NCI-H446 treated with DMSO at 0.1 percent for 48 hours (cell line): ENCODE measurements at regions not wholly inside any gene's neighbourhood (a gene's known extent, or its start where the extent isn't known, plus 50 kb on each side); places are given as distances from the start of the nearest gene placed in this dataset.

Source experiments
- DNase-seq: peaks from one replicate; lab custom pipeline; 2025; lab: John Stamatoyannopoulos, UW

DNA sequence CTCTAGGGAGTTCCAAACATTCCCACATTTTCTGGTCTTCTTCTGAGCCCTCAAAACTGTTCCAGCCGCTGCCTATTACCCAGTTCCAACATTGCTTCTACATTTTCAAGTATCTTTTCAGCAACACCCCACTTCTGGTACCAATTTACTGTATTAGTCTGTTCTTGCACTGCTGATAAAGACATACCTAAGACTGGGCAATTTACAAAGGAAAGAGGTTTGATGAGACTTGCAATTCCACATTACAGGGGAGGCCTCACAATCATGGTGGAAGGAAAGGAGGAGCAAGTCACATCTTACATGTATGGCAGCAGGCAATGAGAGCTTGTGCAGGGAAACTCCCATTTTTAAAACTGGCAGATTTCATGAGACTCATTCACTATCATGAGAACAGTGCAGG lies 629.1 kb upstream of the NR2F2 start:
- no peak for DNase-seq

DNA sequence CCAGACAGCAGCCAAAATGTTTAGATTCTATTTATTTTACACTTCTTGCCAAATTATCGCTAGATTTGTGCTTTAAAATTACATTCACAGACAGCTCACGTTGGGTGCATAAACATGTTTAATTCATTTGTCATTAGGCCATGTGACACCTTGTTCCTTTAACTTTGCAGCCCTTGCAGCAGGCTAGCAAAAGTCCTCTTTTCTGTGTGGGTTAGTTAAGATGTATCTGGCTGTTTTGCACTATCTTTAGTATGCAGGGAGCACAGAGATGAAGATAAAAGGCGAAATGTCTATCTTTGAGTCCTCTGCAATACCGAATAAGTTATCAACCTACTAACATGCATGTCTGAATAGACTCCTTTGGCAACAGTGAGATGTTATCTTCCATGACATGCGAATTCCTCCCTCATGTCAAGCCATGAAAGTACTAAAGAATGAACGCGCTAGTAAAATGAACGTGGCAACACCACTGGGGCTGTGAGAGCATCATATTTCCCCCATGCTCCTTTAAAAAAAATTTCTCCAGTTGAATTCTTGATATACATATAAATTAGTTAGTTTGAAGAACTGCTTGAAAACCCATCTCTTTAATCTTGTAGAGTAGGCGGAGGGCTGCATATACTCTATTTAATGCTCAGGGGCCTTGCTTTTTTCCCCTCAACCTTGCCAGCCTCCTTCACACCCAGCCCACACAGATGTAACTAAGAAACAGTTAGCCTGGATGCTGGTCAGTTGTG lies 620.4 kb upstream of the NR2F2 start:
- no peak for DNase-seq

DNA sequence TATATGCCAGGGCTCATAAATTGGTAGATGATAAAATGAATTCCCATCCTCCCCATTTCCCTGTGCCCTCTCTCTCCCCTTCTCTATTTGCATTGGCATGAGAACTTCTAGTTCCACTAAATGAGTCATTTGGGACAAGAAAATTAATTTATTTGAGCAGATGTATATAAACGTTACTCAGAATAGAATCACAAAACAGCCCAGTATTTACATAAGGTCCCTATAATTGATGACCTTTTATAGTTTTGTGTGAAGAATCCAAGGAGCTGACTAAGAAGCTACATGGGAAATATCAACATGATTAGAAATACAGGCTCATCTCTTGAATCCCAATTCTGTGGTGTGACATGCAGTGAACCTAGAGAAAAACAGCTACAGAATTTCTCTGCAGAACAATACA lies 617.7 kb upstream of the NR2F2 start:
- DNase-seq, result no peak

DNA sequence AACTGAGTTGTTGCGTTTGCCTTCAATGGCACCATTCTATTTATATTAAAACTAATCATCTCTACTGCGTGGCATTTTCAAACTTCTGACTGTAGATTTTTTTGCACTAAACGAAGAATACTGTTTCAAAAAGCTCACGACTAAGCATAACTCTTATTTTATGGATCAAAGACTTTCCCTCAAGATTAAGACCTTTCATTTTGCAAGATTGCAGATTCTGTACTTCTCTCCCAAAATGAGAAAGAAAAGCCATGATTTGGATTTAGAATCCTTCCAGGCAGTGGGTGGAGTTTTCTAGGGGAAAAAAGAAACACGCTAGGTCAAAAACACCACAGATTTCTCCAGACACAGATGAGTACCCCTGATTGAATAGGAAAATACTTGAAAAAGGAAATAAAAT lies 617.2 kb upstream of the NR2F2 start:
- DNase-seq, result no peak

DNA sequence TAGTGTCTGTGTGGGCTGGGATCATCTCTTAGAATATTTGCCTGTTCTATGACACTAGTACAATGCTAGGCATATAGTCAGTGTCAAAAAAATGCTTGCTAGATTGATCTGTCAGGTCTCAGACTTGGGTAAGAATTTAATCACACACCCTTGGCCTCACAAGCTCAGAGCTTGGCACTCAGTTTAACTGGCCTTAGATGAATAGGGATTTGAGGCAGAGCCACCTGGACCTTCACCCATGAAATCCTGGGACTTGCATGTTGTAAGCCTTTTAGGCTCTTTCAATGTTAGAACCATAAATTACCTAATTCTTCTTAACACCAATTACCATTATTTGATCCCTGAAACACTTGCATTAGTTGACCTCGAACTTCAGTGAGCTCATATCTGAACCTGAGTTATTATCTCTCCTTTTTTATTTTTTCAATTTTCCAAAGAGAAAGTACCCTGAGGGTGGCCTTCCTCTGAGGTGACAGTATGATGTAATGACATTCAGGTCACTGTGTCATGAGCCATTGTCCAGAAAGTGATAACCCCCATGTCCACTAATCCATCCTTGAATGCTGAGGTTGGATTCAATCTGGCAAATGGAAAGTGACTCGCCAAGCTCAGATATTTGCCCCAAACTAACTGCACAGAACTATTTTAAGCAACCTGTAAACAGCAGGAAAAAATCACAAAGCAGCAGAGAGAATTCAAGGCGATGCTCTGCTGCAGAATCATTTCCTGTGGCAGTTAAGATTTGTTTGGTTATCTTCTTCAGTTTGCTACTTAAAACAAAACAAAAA lies 615.2 kb upstream of the NR2F2 start:
- DNase-seq, result no peak

DNA sequence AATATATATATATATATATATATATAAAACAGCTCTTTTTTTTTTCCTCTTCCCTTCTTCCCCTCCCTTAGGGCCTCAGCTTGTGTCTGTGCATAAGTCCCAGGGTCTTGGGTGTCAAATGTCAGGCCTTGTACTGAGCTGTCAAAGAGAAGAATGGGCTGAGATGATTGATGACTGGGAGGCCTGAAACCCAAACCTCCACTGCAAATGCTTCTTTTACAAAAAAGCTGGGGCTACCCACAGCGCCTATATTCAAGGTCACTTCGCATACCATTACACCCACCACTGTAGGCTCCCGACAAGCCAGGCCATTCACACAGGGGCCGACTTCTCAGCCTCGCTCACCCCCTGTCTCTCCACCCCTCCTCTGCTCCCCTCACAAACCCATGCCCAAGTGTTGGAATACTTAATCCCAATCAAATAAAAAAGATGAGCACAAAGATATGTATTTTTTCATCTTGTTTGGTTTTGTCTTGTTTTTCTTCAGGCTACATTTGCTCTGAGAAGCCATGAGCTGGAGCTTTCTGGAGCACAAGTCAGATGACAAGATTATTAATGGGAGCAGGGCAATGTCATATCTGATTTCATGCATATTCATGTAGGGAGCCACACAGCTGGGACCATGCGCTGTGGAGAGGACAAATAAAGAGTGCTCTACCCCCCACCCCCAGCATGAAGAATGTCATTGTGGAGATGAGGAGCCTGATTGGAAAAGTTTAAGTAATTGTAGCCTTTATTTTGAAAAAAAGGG lies 614.4 kb upstream of the NR2F2 start:
- DNase-seq, result no peak

DNA sequence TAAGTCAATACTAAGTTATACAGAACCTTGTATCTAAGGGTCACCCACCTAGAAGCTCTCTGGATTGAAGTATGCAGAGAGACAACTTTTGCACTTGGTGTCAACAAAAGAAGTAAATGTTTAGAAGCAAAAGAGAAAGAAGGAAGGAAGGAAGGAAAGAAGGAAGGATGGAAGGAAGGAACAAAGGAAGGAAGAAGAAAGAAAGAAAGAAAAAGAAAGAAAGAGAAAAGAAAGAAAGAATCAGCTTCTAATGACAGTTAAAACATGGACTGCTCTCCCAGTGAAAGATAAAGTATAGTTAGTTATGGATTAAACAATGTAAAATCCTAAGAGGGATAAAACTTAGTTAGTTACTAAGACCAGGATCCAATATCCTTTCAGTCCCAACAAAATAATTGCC lies 613.8 kb upstream of the NR2F2 start:
- DNase-seq, result no peak

DNA sequence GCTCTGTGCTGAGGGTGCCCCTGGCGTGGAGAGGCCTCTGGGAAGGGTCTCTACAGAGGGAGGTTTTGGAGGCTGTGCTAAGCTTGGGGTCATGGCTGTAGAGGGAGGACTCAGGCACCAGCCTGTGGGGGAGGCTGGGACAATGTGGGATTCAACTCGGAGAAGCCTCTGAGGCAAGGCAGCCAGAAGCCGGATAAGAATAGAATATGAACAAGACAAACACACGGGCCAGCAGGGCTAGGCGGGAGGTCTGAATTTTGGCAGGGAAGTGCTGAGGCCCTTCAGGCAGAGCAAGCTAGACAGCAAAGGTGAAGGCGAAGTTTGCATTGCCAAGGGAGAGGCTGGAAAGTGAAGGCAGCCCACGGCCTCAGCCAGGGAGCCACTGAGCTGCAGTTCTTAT lies 612.1 kb upstream of the NR2F2 start:
- DNase-seq, result no peak

DNA sequence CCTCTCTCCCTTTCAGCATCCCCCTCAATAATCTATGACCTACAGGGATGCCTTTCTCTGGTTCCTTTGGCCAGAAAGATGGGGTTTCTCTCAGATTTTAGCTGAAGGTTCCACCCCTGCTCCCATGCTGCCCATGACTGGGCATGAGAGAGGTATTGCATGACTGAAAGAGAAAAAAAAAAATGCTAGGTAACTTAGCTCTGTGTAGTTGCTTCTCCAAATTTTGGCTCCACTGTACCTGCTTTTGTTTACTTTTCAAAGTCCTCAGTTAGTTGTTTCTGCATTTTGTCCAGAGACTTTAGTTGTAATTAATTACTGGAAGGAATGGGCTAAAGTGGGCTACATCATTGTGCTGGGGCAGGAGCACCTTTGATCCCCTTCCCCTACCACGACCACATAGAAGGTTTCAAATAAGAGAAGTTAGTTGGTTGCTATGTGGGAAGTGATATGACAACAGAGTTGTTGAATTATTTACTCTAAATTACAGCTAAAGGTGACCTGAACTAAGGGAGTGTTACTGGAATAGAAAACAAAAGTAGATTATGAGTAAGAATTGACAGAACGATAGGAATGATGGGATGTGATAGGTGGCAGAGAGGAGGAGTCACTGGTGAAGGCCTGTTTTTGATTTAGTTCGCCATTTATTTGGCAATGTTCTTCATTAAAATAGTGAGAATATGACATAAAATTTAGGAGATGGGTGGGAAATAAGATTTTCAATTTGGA lies 605.4 kb upstream of the NR2F2 start:
- DNase-seq, result no peak

DNA sequence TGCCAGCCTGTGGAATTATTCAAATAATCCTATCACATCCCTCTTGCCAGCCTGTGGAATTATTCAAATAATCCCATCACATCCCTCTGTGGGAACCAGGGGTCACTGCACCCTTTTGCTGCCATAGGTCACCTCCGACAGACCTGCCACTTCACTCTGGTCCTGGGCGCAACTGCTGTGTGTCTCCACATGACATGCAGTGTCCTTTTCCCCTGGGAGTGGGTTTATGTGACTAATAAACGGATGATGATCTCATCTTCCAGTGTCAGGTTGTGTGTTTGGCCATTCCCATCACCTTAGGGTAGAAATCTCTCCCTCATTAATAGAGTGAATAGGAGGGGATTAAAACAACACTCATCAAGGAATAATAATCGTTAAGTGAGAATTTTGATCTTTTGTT lies 603.6 kb upstream of the NR2F2 start:
- no peak for DNase-seq

DNA sequence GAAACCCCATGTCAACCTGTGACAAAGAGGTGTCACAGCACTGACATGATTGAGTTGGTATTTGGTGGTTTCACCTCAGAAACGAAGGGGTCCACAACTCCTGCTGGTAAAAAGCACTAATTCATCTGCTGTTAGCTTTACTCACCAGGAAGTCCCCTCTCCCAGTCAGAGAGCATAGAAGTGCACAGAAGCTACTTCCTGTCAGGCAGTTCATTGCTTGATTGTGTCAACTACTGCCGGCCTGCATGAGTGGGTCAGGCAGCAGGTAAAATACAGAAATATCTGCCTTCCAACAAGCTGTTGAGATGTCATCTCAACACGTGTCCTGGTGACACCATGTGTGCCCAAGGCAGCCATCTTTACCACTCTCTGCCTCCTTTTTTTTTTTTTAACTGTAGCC lies 596.6 kb upstream of the NR2F2 start:
- DNase-seq, result no peak

DNA sequence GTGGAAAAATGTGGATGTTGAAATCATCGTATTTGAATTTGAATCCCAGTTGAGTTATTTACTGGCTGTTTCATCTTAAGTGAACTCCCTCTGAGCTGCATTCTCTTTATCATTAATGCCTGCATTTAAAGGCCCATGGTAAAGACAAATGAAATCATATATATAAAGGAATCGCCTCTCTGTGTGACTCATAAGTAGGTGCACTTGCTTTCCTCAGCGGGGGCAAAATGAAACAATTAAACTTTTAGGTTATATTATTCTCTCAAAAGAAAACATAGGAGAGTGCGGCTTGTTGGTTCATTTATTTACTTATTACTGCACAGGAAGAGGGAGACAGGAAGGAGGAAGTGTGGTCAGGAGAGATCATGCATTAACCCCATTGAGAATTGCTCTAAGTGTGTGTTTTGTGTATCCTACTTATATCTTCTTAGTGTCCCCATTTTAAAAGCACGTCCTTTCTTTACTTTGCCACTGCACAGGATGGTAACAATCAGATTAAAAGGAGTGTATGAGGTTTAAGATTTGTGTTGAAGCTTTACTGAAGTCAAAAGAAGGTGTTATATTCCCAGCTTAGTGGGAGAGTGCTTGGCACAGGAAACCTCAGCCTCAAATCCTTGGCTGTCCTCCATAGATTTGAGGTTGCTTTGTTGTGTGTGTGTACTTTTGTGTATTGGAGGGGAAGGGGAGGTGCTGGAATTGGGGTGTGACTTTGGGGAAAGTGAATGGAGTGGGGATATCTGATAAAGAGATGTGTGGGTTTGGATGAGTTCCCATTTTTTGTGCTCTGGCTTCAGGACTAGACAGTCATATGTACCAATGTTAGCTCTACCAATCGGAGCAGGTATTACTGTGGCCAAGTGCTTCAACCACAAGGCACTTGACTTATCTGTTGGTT lies 595.8 kb upstream of the NR2F2 start:
- DNase-seq, result no peak

DNA sequence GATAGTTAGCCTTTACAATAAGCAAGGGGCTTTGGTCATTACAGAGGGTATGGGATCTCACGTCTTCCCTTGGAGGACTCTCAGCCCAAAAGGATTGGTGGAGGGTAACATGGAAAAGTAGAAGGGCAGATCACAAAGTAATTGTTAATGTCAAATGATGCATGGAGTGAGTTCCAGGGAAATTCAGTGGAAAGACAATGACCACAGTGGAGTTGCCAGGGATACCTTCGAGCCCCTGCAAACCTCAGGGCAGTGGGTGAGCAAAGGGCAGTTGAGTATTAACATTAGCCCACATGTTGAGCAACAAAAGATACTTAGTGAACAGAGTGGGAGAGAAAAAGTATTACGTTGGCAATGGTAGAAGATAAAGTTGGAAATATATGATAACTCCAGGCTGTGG lies 593.4 kb upstream of the NR2F2 start:
- no peak for DNase-seq

DNA sequence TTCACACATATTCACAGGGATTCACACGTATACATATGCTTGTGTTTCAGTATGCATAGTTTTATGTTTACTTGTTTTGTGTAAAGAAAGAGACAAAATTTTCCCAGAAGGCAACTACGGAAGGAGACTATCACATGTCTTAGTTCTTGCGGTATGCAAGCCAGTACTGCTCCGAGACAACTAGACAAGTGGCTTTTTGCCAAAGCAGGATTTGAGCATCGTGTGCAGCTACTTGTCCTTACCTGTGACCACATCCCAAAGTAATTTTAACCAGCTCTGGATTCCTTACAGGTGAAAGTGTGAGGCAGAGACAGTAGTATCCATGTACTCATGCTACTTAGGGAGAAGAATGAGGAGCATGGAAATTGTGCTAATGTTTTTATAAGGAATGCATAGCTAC lies 591.4 kb upstream of the NR2F2 start:
- DNase-seq, result no peak

DNA sequence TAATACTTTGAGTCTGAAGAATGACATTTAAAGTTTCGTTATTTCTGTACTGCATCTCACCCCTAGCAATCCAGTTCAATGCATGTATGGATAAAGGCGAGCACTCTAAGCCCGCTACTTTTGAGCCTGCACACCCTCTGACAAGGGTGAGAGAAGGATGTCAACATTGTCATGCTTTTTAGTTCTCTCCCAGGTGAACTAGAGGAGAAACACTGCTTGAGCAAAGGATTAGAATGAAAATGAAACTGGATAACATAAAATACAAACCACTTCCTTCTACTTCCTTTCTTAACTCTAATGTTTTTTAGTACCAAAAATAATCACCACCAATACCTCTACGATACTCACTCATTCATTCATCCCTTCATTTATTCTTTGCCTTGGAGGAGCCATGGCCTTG lies 588.7 kb upstream of the NR2F2 start:
- no peak for DNase-seq

DNA sequence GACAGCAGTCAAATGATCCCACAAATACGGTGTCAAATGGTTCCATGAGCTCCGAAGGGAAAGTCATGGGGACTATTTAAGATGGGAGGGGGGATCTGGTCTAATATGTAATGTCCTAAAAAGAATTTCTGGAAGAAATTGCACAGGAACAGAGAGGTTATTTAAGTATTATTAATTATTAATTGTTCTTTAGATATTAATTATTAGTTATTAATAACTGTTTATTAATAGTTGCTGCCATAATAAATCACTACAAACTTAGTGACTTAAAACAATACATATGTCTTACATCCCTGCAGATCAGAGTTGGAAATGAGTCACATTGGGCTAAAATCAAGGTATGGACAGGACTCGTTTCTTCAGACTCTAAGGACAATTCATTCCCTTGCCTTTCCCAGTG lies 588.2 kb upstream of the NR2F2 start:
- no peak for DNase-seq

DNA sequence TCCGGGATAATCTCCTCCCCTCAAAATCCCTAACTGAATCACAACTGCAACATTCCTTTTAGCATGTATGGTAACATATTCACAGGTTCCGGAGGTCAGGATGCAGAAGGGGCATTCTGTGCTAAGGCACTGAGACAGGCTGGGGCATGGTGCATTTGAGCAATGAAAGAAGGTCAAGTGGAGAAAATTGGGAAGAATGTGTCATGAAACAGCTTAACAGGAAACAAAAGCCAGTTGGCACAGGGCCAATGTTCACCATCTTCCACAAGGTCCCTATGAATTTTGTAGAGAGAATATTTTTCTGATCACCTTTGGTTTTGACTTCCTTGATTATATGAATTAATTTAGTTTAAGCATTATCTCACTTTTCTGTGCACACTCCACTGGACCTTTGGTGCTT lies 587.7 kb upstream of the NR2F2 start:
- DNase-seq, result no peak

DNA sequence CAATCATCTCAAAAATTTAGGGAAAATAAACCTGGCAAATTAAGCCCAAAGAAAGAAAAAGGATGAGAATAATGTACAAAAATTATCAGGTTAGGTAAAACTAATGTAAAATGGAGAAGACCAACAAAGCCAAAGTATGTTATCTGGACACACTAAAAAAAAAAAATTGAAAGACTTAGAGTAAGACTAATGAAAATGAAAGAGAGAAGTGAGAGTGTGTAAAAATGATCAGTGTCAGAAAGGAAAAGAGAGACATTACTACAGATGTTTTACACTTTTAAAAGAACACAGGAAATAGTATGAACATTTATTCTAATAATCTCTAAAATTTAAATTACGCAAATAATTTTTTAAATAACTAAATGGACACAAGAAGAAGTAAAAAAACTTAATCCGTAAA lies 573.3 kb upstream of the NR2F2 start:
- DNase-seq, result no peak

DNA sequence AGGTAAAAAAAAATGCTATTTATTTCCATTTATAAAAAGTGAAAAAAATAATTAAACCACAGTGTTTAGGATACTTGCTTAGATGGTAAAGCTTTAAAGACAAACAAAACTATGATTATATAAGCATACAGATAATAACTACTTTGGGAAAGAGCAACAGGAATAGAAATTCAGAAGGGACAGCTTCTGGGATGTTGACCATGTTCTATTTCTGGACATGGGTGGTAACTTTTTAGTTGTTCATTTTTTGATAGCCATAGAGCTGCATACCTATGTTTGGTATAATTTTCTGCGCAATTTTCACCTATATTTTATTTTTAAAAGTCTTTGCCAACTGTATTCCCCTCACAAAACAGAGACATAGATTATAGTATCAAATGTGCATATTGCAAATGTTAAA lies 572.0 kb upstream of the NR2F2 start:
- DNase-seq, result no peak

DNA sequence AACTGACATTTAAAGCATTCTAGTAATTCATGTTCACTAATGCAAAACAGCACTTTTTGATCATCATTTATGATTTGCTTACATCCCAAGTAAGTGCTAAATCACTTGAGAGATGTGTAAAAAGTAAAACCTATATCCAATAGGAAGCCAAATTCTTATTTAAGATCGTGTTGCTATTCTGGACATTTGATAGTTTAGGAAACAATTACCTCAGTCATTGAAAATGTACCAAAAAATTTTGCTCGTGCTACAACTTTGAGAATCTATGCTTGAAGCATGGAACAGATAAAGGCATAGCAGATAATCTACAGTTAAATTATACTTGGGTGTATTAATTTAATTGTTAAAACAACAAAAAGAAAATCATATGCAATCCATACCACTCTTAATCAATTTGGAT lies 571.6 kb upstream of the NR2F2 start:
- DNase-seq, result no peak

DNA sequence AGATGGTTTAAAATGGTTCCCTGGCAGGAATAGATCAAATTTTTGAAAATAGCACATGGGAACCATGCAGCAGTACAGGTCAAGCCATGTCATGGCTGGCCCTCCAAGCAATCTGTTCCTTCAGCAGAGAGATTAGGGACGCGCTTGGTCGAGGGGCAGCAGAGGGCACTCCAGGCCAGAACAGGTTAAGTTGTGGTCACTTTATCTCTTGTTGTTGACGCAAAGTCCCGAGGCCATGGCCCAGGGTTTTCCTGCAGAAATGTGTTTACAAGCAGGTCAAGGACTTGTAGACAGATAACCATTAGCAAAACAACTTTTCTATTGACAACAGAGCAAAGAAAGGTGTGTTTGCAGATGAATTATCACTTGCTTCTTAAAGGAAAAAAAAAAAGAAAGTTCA lies 570.0 kb upstream of the NR2F2 start:
- DNase-seq, result no peak
